SU-DHL-6 (cell line): ENCODE measurements at regions not wholly inside any gene's neighbourhood (a gene's known extent, or its start where the extent isn't known, plus 50 kb on each side); places are given as distances from the start of the nearest gene placed in this dataset.
"Not testable (repeated sequence)": the region's sequence is repeated elsewhere in the genome, so short reads cannot be mapped to it uniquely, and the experiment has no call there.

Experiments used
- H2AFZ ChIP-seq: fragments of 200-600 bp; sonication (generic); 2 replicates; pipeline ENCODE4 v1.6.1; 2014; ENCODE audit warnings: low read depth, mild to moderate bottlenecking, moderate library complexity, mixed read lengths, antibody characterized with exemption, low read length; ENCODE audit not compliant: severe bottlenecking
- H3F3A ChIP-seq: fragments of 200-600 bp; shearing (Covaris generic); 2 replicates; pipeline ENCODE4 v1.6.0; 2016; ENCODE audit warnings: antibody characterized with exemption, mild to moderate bottlenecking; ENCODE audit not compliant: insufficient read depth
- H3K27ac ChIP-seq: fragments of 200-600 bp; sonication (generic); 2 replicates; pipeline ENCODE4 v1.5.1; 2016; ENCODE audit warnings: low read depth, mild to moderate bottlenecking, low read length, moderate library complexity, mixed read lengths
- H3K27me3 ChIP-seq: fragments of 200-600 bp; sonication (generic), shearing (Covaris generic); 2 replicates; pipeline ENCODE4 v1.6.0; 2014; ENCODE audit warnings: mild to moderate bottlenecking, low read length
- H3K36me3 ChIP-seq: fragments of 200-600 bp; sonication (generic); 2 replicates; pipeline ENCODE4 v1.6.1; 2014; ENCODE audit warnings: mild to moderate bottlenecking, low read length, mixed read lengths
- H3K4me2 ChIP-seq: fragments of 300-600, 200-600 bp; shearing (Covaris generic), sonication (generic); 2 replicates; pipeline ENCODE4 v1.6.0; 2014; ENCODE audit warnings: low read length, low read depth, mild to moderate bottlenecking; ENCODE audit not compliant: poor library complexity, severe bottlenecking
- H3K4me3 ChIP-seq: fragments of 200-600 bp; sonication (generic); 2 replicates; pipeline ENCODE4 v1.5.1; 2014; ENCODE audit warnings: antibody characterized with exemption, low read length, mild to moderate bottlenecking, mixed read lengths; ENCODE audit not compliant: insufficient read depth, poor library complexity, severe bottlenecking
- H3K79me2 ChIP-seq: fragments of 200-600 bp; sonication (generic); 2 replicates; pipeline ENCODE4 v1.6.1; 2014; ENCODE audit warnings: mild to moderate bottlenecking, low read length, moderate library complexity; ENCODE audit not compliant: insufficient read depth
- H3K9ac ChIP-seq: fragments of 200-600 bp; sonication (generic); 2 replicates; pipeline ENCODE4 v1.7.0; 2014; ENCODE audit warnings: mild to moderate bottlenecking, low read length
- H3K9me2 ChIP-seq: fragments of 200-600 bp; sonication (generic); replicated peaks from 2 replicates; pipeline ENCODE4 v1.6.1; 2014; ENCODE audit warnings: low read length; ENCODE audit not compliant: insufficient read depth
- H3K9me3 ChIP-seq: fragments of 200-600 bp; sonication (generic); 2 replicates; pipeline ENCODE4 v1.6.1; 2014; ENCODE audit warnings: low read length, mixed read lengths; ENCODE audit not compliant: insufficient read depth
- H4K20me1 ChIP-seq: fragments of 200-600 bp; sonication (generic); 2 replicates; pipeline ENCODE4 v1.6.1; 2014; ENCODE audit warnings: low read depth, mild to moderate bottlenecking, antibody characterized with exemption, low read length, moderate library complexity, mixed read lengths
- CTCF ChIP-seq: fragments of 200-600 bp; sonication (generic); IDR thresholded peaks from one replicate; pipeline ENCODE4 v1.5.1; 2017; ENCODE audit warnings: antibody characterized with exemption, mild to moderate bottlenecking, low read length, moderate library complexity; ENCODE audit not compliant: insufficient read depth, poor library complexity, severe bottlenecking
- EZH2phosphoT487 ChIP-seq: fragments of 200-600 bp; sonication (generic), shearing (Covaris generic); conservative IDR thresholded peaks from 2 replicates; pipeline ENCODE4 v1.6.1; 2018; ENCODE audit warnings: mild to moderate bottlenecking, antibody characterized with exemption, low read length, moderate library complexity, mixed read lengths

- TF ChIP-seq CTCF (no peak), EZH2phosphoT487 (no peak)
- no peaks in the 10 kb centered on the region for H3K36me3 ChIP-seq
- H3K27me3 ChIP-seq = no peaks in the 10 kb centered on the region
- no peaks in the 10 kb centered on the region for H3F3A ChIP-seq
- H3K4me2 ChIP-seq = no peak overlapping the region
- H3K4me3 ChIP-seq = no peak overlapping the region
- no peak overlapping the region for H3K27ac ChIP-seq
- no peaks in the 10 kb centered on the region for H3K9me2 ChIP-seq
- no peaks in the 10 kb centered on the region for H3K79me2 ChIP-seq
- H3K9me3 ChIP-seq = no peaks in the 10 kb centered on the region
- H3K9ac ChIP-seq = no peak overlapping the region
- H4K20me1 ChIP-seq = no peaks in the 10 kb centered on the region
- no peak overlapping the region for H2AFZ ChIP-seq
Measured at GRCh38 chr7:121531175-121532070, 135.3 kb upstream of the FAM3C start.

GRCh38 chr7:121530227-121531174 lies 134.4 kb upstream of the FAM3C start:
- H2AFZ ChIP-seq = no peak overlapping the region

GRCh38 chr7:121529003-121529402 lies 132.9 kb upstream of the FAM3C start:
- H3K9ac ChIP-seq = no peak overlapping the region
- no peaks in the 10 kb centered on the region for H4K20me1 ChIP-seq
- H3K9me2 ChIP-seq = no peaks in the 10 kb centered on the region
- no peaks in the 10 kb centered on the region for H3F3A ChIP-seq
- no peaks in the 10 kb centered on the region for H3K36me3 ChIP-seq
- H3K27me3 ChIP-seq = no peaks in the 10 kb centered on the region
- no peak overlapping the region for H3K27ac ChIP-seq
- H3K4me3 ChIP-seq = no peak overlapping the region
- no peak for TF ChIP-seq EZH2phosphoT487
- TF ChIP-seq CTCF = no peak
- H3K4me2 ChIP-seq = no peak overlapping the region
- H3K79me2 ChIP-seq = no peaks in the 10 kb centered on the region
- H3K9me3 ChIP-seq = no peaks in the 10 kb centered on the region
- no peak overlapping the region for H2AFZ ChIP-seq

More at GRCh38 chr7:121530227-121531174, 134.4 kb upstream of the FAM3C start:
- Histone ChIP-seq H3K9me2 (no peaks in the 10 kb centered on the region), H3K4me3 (no peak overlapping the region), H3K9ac (no peak overlapping the region), H4K20me1 (no peaks in the 10 kb centered on the region), H3K27ac (no peak overlapping the region), H3K4me2 (no peak overlapping the region), H3K36me3 (no peaks in the 10 kb centered on the region), H3K79me2 (no peaks in the 10 kb centered on the region), H3F3A (no peaks in the 10 kb centered on the region), H3K27me3 (no peaks in the 10 kb centered on the region), H3K9me3 (no peaks in the 10 kb centered on the region)
- TF ChIP-seq EZH2phosphoT487 = no peak
- no peak for TF ChIP-seq CTCF

- H4K20me1 ChIP-seq, H3K4me2 ChIP-seq, H3K9me3 ChIP-seq, H3K4me3 ChIP-seq, H3F3A ChIP-seq, H3K36me3 ChIP-seq, H3K9me2 ChIP-seq, H3K27me3 ChIP-seq, H3K27ac ChIP-seq, H3K9ac ChIP-seq, H2AFZ ChIP-seq, H3K79me2 ChIP-seq: not testable (repeated sequence)
Measured at GRCh38 chr7:121526210-121526609, 130.1 kb upstream of the FAM3C start.
